ENCODE measurements at regions not wholly inside any gene's neighbourhood (a gene's known extent, or its start where the extent isn't known, plus 50 kb on each side); places are given as distances from the start of the nearest gene placed in this dataset.

DNA sequence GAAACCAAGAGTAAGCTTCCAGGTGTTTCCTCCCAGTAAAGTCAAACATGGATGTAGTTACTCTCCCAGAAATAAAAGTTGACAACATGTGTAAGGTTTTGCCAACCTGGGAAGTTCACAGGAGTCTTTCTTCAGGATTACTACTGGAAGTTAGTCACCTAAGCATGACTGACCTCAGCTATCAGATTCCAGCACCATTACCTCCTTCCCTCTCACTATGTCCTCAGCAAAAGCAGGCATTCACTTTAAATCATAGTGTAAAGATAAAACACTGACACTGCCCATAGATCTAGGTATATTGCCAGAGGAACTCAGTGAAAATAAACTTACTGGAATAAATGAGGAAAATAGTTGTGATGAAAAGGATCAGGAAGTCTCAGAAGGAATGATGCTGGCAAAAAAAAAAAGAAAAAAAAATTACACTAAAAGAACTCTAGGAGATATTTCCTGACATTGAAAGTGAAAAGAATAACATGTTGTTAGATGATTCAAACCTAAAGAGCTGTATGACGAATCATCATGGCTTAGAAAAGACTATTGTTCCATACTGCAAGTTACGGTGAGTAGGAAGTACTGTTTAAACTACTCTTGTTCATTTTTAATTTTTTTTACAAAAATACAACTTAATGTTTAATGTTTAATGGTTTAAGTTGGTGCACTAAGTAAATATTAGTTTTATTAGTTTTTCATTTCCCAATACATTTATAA, 484.5 kb upstream of the ZNF804A start:
- no peaks in the 10 kb centered on the region for H3K27me3 ChIP-seq (ENCODE audit: control insufficient read depth, insufficient read depth, low read length)
- TF ChIP-seq, protein P1, sequence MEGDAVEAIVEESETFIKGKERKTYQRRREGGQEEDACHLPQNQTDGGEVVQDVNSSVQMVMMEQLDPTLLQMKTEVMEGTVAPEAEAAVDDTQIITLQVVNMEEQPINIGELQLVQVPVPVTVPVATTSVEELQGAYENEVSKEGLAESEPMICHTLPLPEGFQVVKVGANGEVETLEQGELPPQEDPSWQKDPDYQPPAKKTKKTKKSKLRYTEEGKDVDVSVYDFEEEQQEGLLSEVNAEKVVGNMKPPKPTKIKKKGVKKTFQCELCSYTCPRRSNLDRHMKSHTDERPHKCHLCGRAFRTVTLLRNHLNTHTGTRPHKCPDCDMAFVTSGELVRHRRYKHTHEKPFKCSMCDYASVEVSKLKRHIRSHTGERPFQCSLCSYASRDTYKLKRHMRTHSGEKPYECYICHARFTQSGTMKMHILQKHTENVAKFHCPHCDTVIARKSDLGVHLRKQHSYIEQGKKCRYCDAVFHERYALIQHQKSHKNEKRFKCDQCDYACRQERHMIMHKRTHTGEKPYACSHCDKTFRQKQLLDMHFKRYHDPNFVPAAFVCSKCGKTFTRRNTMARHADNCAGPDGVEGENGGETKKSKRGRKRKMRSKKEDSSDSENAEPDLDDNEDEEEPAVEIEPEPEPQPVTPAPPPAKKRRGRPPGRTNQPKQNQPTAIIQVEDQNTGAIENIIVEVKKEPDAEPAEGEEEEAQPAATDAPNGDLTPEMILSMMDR (IDR thresholded peaks at IDR 0.05; ENCODE audit: insufficient read depth, low read depth, low read length), result no peak
- no peak for DNase-seq (ENCODE audit: low read depth)
- ChIA-PET POLR2A (no interaction called here), CTCF (no interaction called here)
- no peaks in the 10 kb centered on the region for H3K36me3 ChIP-seq (ENCODE audit: control insufficient read depth, insufficient read depth, low read length)
- no peak overlapping the region for H3K4me3 ChIP-seq (ENCODE audit: low read depth, low read length)

DNA sequence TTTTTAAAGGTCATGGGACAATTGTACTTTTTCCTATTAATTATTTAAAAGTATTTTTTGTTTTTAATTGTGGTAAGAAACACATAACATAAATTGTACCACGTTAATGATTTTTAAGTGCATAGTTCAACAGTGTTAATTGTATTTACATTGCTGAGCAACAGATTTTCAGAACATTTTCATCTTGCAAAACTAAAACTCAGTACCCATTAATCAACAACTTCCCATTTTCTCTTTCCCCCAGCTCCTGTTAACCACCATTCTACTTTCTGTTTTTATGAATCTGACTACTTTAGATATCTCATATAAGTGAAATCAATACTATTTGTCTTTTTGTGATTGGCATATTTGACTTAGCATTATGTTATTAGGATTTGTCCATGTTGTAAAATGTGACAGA, 483.9 kb upstream of the ZNF804A start:
- H3K27me3 ChIP-seq (ENCODE audit: control insufficient read depth, insufficient read depth, low read length), result no peaks in the 10 kb centered on the region
- DNase-seq (ENCODE audit: low read depth), result no peak
- no peak overlapping the region for H3K4me3 ChIP-seq (ENCODE audit: low read depth, low read length)
- ChIA-PET CTCF (no interaction called here), POLR2A (no interaction called here)
- TF ChIP-seq, protein P1 (IDR thresholded peaks at IDR 0.05; ENCODE audit: insufficient read depth, low read depth, low read length), result no peak
- H3K36me3 ChIP-seq (ENCODE audit: control insufficient read depth, insufficient read depth, low read length), result no peaks in the 10 kb centered on the region

DNA sequence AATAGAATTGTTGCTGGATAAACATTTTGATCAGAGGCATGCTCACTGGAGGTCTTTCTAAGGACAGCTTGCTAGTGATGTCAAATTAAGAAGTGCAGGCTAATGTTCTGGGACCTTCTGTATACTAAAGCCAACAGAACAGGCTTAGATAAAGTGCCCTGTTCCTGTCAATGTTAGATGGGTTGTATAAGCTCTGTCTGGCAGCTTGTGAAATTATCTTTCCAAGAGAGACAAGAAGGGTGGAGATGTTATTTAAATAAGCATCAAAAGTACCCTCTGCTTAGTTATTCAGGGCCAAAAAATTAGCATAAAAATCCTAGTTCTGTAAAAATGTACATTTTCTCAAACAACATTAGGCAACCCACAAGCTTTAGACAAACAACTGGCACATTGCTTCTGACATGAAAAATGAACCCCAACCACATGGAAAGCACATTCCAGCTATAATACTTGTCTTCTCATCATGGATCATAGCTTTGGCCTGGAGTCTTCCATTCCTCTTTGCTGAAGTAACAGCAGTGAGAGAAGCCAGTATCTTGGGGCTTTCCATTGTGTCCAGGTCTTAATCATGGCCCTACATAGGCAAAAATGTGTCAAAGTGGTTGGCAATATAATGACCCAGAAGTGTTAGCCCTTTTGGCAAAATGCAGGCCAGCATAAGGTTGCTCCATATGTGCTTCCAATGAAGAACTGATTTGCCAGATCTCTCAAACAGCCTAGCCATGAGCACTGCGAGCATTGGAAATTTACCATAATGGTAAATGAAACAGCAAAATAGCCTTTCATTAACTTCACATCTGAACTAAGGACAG, 478.1 kb upstream of the ZNF804A start:
- POLR2A ChIA-PET, result no interaction called here
- H3K36me3 ChIP-seq (ENCODE audit: control insufficient read depth, insufficient read depth, low read length), result no peaks in the 10 kb centered on the region
- no peaks in the 10 kb centered on the region for H3K27me3 ChIP-seq (ENCODE audit: control insufficient read depth, insufficient read depth, low read length)
- TF ChIP-seq, protein P1 (IDR thresholded peaks at IDR 0.05; ENCODE audit: insufficient read depth, low read depth, low read length), result no peak
- no peak overlapping the region for H3K4me3 ChIP-seq (ENCODE audit: low read depth, low read length)
- no peak for DNase-seq (ENCODE audit: low read depth)
- CTCF ChIA-PET, result no interaction called here

DNA sequence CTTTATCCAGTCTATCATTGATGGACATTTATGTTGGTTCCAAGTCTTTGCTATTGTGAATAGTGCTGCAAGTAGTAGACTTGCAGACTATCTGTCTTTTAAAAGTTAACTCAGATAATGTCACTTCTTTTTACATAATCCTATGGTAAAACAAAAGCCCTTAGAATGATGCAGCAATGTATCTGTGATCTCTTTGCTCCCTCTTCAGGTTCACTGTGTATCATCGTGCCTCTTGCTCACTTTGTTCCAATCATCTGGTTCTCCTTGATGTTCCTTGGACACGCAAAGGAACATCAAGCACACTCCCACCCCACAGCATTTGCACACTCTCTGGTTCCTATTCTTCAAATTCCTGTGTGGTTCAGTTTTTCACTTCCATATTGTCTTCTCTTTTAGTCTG, 472.5 kb upstream of the ZNF804A start:
- ChIA-PET POLR2A (no interaction called here), CTCF (no interaction called here)
- H3K36me3 ChIP-seq (ENCODE audit: control insufficient read depth, insufficient read depth, low read length), result no peaks in the 10 kb centered on the region
- no peak overlapping the region for H3K4me3 ChIP-seq (ENCODE audit: low read depth, low read length)
- TF ChIP-seq, protein P1 (IDR thresholded peaks at IDR 0.05; ENCODE audit: insufficient read depth, low read depth, low read length), result no peak
- no peaks in the 10 kb centered on the region for H3K27me3 ChIP-seq (ENCODE audit: control insufficient read depth, insufficient read depth, low read length)
- no peak for DNase-seq (ENCODE audit: low read depth)

DNA sequence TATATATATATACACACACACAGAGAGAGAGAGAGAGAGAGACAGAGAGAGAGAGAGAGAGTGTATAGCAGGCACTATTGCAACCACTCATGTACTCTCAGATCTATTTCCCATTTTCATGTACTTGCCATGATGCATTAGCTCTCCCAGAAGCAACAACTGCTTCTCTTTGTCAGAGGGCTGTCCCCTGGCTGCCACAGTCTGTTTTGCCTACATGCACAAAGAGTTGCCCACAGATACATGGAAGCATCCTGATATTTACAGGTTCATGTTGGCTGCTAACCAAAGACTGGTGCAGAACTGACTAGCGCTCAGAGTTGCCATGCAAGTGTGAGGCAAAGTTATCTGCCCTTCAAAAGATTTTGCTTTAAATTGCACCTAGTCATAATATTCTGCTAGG, 469.3 kb upstream of the ZNF804A start:
- CTCF ChIA-PET, result no interaction called here
- Histone ChIP-seq H3K27me3 (ENCODE audit: control insufficient read depth, insufficient read depth, low read length) (no peaks in the 10 kb centered on the region), H3K4me3 (ENCODE audit: low read depth, low read length) (no peak overlapping the region), H3K36me3 (ENCODE audit: control insufficient read depth, insufficient read depth, low read length) (no peaks in the 10 kb centered on the region)
- DNase-seq (ENCODE audit: low read depth), result no peak
- POLR2A ChIA-PET, result no interaction called here
- TF ChIP-seq, protein P1 (IDR thresholded peaks at IDR 0.05; ENCODE audit: insufficient read depth, low read depth, low read length), result no peak

All from BJ (cell line).